Tongue (tissue), 1 donor: ENCODE measurements at regions not wholly inside any gene's neighbourhood (a gene's known extent, or its start where the extent isn't known, plus 50 kb on each side); places are given as distances from the start of the nearest gene placed in this dataset.
"Not testable (repeated sequence)": the region's sequence is repeated elsewhere in the genome, so short reads cannot be mapped to it uniquely, and the experiment has no call there.

ENCODE experiments used
- DNase-seq: peaks from one replicate; pipeline ENCODE4 v3.0.0-alpha.2; 2015

- no peak for DNase-seq
Measured at GRCh38 chr7:68244389-68244788, 1247.8 kb downstream of the TYW1 start.

GRCh38 chr7:68245688-68246087 is 1249.1 kb downstream of the TYW1 start:
- DNase-seq: no peak

GRCh38 chr7:68246189-68246633 is 1249.6 kb downstream of the TYW1 start:
- no peak for DNase-seq

- DNase-seq: no peak
Measured at GRCh38 chr7:68247126-68247525, 1250.5 kb downstream of the TYW1 start.

- DNase-seq: no peak
Measured at GRCh38 chr7:68247571-68247970, 1250.9 kb downstream of the TYW1 start.

- DNase-seq: no peak
Measured at GRCh38 chr7:68248973-68249372, 1252.3 kb downstream of the TYW1 start.

GRCh38 chr7:68249611-68250010 is 1253.0 kb downstream of the TYW1 start:
- no peak for DNase-seq

- no peak for DNase-seq
Measured at GRCh38 chr7:68250143-68250542, 1253.5 kb downstream of the TYW1 start.

- DNase-seq: not testable (repeated sequence)
Measured at GRCh38 chr7:68254815-68255214, 1258.2 kb downstream of the TYW1 start.

- DNase-seq: no peak
Measured at GRCh38 chr7:68256295-68256694, 1259.7 kb downstream of the TYW1 start.

- DNase-seq: no peak
Measured at GRCh38 chr7:68258609-68259008, 1262.0 kb downstream of the TYW1 start.

GRCh38 chr7:68265258-68265657 is 1268.6 kb downstream of the TYW1 start:
- DNase-seq: no peak

GRCh38 chr7:68266004-68266579 is 1269.5 kb downstream of the TYW1 start:
- DNase-seq: no peak

- no peak for DNase-seq
Measured at GRCh38 chr7:68267486-68267885, 1270.9 kb downstream of the TYW1 start.

- peak; percentile 54 for DNase-seq
Measured at GRCh38 chr7:68269405-68269804, 1272.8 kb downstream of the TYW1 start.

- no peak for DNase-seq
Measured at GRCh38 chr7:68272507-68272906, 1275.9 kb downstream of the TYW1 start.

- DNase-seq: no peak
Measured at GRCh38 chr7:68276725-68277124, 1280.1 kb downstream of the TYW1 start.

GRCh38 chr7:68279827-68280400 is 1283.3 kb downstream of the TYW1 start:
- no peak for DNase-seq

- no peak for DNase-seq
Measured at GRCh38 chr7:68280931-68281330, 1284.3 kb downstream of the TYW1 start.

GRCh38 chr7:68288144-68288593 is 1291.5 kb downstream of the TYW1 start:
- peak; percentile 45 for DNase-seq

GRCh38 chr7:68291710-68292109 is 1295.1 kb downstream of the TYW1 start:
- DNase-seq: no peak

- no peak for DNase-seq
Measured at GRCh38 chr7:68295386-68295785, 1298.8 kb downstream of the TYW1 start.

- DNase-seq: no peak
Measured at GRCh38 chr7:68304536-68304935, 1293.7 kb upstream of the AUTS2 start.

GRCh38 chr7:68306692-68307107 is 1291.6 kb upstream of the AUTS2 start:
- DNase-seq: no peak
